Activated CD4-positive, CD25-positive, alpha-beta regulatory T cell treated with anti-CD3 and anti-CD28 coated beads, Interleukin-2, amount 50 U/mL, for 72 hours (primary cell): ENCODE measurements at regions not wholly inside any gene's neighbourhood (a gene's known extent, or its start where the extent isn't known, plus 50 kb on each side); places are given as distances from the start of the nearest gene placed in this dataset.

Experiments used
- DNase-seq: peaks from one replicate; pipeline ENCODE4 v3.0.0; 2021

DNA sequence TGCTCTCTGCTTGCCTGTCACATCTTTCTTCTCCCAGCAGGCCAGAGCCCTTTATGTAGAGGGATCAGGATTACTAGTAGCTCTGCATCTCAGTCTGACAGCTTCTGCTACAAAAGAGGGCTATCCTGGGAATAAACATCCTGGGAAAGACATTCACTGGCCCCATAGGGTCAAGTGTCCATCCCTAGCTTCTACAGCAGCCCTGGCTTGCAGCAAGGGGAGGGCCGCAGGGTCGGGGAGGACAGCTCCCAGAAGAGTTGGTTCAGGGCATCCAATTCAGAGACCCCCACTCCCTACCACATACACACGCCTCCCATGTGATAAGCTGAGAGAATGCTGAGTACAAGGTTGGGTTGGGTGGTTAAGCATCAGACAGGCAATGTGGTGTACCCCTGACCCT is 154.1 kb upstream of the PDE10A start:
- DNase-seq, result no peak

DNA sequence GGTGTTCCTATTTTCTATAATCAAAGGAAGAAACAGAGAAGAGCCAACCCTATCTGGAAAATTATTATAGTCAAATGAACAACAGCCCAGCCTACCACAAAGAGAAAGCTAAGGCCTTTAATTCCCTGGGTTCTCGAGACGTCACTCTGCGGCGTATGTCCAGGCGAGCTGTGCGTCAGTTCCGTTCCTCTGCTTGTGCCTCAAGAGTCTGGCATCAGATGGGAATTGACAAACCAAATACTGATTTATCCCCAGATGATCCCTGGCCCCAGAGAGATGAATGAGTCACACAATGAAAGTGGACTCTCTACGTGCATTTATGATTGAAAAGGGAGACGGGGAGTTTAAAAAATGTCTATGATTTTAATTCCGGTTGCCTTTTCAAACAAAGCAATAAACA is 151.6 kb upstream of the PDE10A start:
- no peak for DNase-seq

DNA sequence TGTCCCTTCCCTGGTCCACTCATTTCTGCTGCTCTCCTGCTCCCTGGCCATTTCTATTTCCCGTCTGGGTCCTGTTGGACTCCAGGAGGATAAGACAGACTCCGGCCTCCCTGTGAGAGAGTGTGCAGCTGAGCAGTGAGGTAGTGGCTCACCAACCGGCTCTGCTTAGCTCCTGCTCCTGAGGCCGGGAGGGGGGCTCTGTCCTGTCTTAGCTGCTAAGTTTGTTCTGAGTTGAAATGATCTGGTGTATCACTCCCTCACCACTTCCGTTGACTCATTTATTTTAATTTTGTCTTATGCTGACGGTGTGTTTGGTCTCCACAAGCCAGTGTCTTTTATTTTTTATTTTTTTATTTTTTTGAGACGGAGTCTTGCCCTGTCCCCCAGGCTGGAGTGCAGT is 148.5 kb upstream of the PDE10A start:
- DNase-seq, result no peak

DNA sequence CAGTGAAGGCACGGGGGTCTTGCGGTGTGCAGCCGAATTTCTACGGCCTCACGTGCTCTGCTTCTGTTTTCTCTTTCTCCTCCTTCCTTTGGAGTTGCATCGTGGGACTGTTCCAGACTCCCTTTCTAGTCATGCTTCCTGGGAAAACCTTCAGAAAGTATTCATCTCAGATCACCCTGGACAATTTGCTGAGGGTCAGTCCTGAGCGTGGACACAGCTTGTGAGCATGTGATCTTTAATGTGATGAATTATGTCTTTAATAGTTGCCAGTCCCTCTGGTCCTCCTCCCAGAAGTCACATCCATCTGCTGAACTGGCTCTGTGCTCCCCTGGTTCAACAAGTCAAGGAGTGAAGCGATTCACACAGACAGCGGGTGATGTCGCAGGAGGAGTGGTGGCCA is 145.0 kb upstream of the PDE10A start:
- no peak for DNase-seq

DNA sequence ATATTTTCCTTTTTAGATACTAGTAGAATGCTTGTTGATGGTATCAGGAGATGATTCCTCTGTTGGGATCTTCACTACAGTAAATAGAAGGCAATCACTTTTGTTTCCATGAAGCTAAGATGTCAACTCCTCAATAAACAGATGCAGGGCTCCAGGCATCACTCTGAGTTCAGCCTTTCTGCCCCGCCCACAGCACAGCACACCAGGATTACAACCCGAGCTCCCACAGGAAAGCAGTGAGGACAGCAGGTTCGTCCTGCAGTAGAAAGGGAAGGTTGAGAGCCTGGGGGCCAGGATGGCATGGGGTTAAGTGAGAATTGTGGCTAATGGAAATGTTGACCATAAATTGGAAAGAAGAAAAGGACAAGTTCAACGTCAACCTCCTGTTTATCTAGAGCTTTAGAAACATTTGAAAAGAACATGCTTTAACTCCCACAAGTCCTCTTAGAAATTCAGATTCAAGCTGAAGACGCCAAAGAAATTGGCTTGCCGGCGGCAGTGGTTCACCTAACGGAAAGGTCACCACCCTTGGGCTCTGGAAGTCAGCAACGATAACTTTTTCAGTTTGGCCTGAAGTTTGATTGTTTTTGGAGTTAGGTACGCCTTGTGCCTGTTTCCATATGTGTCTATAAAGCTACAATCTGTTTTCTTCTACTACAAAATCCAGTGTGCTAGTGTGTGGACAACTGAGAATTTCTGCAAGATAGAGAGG is 144.4 kb upstream of the PDE10A start:
- no peak for DNase-seq

DNA sequence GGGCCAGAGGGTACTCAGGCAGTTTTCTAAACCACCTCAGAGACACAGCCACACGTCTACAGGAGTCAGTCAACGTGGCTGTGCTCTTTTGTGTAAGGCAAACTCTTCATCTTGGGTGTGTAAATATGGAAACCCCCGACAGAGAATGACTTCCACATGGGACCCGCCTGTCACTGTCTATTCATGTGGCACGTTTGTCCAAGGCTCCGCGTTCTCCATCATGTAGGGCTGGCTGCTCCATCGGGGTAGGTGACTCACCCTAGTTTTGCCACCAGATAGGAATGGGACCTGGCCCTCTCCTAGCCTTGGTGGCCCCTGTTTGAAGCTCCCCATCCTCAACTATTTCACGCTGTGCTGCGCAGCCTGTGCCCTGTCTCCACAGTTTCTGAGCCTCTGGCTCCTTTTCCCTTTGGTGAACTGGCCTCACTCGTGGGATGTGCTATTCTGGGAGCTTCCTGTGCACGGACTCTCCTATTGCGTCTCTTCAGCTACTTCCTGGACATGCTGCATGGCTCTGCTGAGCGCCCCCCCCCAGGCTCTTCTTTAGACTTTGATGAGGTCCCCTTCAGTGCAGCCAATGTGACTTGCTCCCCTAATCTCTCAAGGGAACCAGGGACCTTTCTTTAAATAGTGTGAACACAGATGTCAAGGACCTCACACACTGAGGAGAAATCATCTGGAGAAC is 143.2 kb upstream of the PDE10A start:
- DNase-seq, result no peak

DNA sequence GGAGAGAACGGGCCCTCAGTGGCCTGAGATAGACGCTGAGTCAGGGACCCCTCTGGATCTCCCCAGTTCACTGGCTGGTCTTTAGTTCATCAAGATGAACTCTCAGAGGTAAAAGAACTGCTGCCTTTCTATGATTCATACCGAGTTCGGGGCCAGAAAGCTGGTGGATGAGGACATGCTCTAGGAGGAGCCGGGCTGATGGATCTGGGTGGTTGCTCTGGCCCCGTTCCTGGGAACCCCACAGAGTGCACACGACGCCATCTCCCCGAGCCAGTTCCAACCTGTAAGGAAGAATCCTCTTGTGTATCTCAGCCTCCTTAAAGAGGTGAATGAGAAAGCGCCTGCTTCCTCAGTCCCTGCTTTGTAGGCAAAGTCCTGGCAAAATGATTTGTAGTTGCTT is 142.6 kb upstream of the PDE10A start:
- no peak for DNase-seq

DNA sequence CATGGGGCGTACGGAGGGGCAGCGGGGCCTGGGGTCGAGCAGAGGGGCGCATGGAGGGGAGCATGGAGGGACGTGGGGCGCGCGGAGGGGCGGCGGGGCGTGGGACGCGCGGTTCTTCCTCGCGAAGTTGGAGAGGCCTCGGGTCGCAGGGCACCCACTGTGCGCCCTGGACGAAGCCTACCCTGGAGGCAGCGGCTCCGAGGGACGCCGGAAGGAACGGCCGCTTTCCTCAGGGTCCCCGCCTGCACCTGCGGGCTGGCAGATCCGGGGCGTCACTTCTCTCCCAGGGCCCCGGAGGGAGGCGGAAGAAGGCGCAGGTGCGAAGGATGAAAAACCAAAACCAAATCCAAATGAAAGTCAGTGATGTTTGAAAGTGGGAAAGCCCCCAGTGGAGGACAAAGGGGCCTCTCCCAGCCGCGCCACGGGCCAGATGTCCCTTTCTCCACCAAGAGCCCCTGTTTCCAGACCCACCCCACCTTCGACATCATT is 142.1 kb upstream of the PDE10A start:
- DNase-seq, result no peak

DNA sequence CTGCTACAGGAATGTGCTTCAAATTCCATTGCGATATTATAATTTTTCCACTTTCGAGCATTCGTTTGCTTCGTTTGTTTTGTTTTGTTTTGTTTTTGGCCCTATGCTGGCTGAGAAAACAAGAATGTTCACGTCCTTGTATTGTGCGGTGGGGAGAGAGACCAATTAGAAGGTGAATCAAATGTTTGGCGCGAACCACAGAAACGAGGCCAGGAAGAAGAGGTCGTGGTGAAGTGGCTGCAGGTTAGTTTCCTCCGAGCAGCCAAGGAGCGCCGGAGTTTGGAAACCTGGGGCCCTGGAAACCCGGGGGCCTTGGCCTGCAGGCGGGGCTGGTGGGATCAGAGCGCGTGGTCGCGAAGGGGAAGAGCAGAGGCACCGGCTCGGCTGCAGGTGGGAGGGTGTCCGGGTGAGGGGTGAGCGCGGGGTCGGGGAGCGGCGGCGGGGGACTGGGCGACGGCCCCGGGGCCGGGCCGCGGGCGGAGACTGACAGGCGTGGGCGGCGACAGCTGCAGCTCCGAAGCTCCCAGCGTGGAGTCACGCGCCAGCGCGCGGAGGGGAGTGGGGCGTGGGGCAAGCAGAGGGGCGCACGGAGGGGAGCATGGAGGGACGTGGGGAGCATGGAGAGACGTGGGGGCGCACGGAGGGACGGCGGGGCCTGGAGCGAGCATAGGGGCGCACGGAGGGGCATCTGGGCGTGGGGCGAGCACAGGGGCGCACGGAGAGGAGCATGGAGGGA is 141.5 kb upstream of the PDE10A start:
- no peak for DNase-seq

DNA sequence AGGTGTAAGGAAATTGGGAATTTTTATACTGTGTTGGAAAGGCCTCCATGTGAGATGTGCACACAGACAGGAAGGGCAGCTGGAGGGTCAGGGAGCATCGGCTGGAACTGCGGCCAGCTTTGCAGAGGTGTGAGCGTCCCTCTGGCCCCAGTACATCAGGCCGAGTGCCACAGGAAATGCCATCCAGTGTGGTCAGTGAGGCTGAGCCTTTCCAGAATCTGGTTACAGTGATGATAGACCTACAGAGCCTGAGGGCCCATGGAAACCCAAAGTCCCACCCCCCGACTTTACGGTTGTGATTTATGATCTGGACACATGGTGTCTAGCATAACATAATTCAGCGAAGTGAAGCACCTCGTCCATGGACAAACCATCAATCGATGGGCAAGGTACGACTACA is 137.3 kb upstream of the PDE10A start:
- DNase-seq, result no peak

DNA sequence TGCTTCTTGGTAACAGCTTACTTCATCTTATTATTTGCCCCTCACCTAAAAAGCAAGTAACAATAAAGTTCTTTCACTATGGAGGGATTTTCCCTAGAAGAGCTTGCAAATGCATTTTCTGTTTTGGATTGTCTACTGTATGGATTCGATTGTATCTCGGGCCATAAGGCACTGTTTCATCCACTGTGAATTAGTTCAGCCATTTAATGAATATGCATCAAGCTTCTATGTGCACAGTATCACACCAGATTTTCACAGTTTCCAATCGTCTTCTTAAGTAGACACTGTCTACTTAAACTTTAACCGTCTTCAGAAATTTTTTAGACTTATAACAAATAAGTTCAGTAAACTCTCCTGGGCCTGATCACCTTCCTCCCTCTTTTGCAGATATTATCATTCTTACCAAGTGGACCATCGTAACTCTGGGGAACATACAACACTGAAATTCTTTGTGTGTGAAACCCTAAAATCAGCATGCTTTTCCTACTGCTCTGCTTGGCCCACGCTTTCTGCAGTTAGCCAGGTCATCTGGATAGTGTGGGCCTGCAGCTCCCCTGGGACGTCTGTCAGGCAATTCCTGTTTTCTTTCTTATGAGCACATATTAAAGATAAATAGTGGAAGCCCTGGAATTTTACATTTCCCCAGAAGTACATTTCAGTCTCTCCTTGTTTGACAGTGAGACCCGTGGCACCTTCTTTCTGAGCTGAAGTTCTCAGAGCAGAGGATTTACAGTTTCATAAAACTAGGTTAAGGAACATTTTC is 136.5 kb upstream of the PDE10A start:
- DNase-seq, result no peak

DNA sequence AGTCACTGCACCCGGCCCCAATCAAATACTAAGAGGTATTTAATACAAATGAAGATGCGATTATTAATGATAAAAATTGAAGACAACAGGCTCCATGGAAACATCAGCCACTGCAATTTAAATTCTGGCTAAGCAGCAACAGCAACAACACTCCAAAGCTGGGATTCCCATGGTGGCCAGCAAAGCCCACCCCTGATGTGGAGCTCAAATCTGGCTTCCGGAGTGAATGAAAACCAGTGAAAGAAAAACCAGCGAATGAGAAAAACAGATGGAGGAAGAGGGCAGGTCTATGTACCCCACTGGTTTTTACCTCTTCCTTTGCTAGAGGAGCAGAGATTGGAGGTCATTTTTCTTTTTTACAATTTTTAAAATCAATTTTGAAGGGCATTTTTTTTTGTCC is 135.9 kb upstream of the PDE10A start:
- DNase-seq, result no peak

DNA sequence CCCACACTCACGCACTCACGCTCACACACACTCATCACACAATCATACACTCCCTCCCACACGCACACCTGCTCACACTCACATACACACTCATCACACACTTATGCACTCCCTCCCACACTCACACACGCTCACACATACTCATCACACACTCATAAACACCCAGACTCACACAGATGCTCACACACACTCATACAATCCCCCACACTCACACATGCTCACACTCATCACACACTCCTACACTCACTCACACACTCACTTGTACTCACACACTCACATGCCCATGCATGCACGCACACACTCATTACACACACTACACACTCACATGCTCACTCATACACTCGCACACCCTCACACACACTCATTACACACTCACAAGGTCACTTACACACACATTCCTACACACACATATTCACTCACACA is 131.1 kb upstream of the PDE10A start:
- no peak for DNase-seq

DNA sequence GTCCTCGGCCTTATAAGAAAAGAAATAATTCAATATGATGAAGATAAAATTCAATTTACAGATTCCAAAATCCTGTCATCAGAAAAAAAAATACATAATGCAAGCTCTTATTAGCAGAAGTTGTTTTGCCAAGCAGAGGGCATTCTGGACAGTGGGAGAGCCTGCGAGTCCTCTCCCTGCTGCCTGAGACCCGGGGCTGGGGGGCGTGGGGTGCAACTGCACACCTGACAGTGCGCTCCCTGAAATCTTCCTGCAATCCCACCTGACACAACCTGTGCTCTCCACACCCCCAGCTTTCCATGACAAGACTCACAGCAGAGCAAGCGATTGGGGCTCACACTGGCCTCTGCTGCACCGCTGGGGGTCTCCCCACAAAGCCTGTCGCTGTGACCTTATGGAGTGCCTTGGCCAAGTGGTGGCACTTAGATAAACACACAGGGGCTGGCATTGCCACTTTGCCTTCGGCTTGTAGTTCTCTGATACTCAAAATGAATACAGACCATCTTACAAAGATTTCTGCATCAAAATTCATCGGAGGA is 130.3 kb upstream of the PDE10A start:
- DNase-seq, result no peak

DNA sequence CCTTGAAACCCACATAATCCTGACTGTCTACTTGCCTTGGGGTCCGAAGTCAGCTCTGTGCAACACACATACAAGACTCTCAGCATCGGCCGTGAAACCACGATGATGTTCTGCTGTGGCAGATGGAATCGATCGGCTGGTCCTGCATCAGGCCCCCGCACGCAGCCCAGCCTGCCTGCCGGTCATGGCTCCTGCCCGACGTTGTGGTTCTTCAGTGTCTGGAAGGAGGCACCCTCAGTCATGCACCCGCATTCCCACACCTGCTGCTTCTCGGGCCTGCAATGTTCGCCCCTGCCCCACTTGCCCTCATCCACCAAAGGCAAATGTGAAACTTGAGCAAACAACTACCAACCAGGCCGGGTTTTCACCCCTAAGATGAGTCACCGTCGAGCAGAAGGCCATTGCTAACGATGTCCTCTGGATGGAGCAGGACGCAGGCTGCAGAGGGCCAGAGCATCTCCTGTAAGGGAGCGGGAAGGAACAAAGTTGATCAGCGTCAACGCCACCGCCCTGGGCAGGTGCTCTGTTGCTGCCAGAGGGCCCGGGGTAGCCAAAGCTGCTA is 128.9 kb upstream of the PDE10A start:
- DNase-seq, result no peak

DNA sequence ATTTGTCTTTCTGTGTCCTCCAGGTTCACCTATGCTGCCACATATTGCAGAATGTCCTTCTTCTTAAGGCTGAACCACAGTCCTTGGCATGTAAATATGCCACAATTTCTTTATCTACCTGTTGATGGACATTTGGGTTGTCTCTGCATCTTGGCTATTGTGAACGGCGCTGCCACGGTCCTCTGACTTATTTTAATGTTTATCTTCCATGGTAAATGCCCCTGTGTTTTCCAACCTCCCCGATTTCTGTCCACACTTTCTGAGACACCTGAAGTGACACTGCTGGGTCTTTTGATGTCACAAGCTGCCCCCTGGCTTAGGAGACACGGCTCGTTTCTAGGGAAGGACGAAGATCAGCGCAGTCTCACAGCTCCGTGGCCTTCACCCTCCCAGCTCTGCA is 128.3 kb upstream of the PDE10A start:
- no peak for DNase-seq

DNA sequence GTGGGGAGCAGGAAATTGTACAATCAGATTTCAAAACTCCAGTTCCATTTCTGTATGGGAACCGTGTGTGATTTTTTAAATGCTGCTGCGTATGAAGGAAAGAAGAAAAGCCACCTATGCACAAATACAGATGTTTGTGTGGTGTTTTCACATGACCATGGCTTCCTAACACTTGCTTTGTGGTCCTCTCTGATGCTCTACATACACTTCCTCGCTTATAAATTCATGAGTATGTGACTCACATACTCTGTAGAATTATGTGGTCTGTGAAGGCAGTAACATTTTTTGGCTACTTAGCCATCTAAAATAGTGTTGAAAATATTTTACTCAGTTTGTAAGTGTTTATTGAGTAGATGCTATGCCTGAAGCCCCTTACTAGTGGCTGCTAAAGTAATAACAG is 119.8 kb upstream of the PDE10A start:
- DNase-seq, result no peak

DNA sequence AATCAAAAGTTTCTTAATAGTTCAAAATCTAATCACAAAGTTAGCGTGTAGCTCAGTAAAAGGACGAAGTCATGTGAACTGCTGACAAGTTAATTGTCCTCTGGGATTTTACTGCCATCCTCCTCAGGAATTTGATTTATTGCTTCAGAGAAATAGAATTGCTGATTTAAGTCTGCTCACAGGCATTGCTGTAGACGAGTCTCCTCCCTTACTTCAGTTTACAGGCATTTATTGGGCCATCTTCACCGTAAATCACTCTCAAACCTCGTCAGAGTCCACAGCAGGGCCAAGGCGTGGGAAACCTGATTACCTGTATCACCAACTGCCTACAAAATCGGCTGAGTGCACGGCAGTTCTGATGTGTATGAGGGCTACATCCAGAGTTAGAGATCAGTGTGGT is 119.1 kb upstream of the PDE10A start:
- DNase-seq, result no peak

DNA sequence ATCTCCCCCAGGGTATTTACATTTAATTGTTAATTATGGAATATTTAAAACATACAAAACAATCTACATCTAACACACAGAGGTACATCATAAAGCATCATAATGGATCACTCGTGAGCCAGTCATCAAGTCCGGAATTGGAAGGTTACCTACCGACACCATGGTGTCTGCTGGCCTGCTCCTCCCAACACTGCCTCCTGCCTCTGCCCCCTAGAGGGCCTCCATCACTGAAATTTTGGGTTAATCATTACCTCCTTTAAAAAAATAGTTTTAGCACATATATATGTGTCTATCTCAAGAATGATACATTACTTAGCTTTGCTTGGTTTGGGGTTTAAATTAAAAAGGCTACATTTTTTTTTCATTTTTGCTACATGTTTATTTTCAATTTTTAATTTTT is 114.6 kb upstream of the PDE10A start:
- no peak for DNase-seq

DNA sequence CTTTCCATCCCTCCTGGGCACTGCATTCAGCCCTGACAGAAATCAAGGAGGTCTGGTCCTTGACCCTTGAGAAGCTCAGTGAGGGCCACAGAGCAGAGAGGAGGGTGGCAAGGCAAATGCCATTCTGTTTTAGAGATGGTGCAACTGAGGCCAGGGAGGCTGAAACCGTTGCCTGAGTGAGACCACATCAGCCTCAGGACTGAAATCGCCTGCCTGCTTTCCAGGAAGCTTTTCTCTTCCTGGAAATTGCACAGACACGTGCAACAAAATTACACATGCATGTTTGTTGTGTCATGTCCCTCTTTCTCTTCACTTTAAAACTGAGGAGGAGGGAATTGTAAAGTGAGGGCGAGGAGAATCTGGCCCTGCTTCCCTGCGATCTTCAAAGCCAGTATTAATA is 113.7 kb upstream of the PDE10A start:
- DNase-seq, result no peak

DNA sequence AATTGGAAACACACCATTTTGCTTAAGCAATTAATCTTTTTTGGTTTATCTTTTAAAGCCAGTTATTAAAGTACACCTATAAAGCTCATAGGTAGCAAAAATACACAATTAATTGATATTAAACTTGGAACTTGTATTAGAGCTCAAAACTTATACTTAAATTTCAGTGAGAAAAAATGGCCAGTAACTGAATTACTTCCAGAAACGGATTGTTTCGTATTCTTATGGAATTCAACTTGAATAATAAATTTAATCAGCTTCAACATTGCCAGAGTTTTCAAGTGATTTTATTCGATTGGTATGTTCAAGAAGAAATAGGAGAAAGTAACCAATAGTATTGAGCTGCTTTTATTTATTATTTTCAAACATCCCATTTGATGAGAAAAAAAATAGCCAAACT is 112.7 kb upstream of the PDE10A start:
- no peak for DNase-seq

DNA sequence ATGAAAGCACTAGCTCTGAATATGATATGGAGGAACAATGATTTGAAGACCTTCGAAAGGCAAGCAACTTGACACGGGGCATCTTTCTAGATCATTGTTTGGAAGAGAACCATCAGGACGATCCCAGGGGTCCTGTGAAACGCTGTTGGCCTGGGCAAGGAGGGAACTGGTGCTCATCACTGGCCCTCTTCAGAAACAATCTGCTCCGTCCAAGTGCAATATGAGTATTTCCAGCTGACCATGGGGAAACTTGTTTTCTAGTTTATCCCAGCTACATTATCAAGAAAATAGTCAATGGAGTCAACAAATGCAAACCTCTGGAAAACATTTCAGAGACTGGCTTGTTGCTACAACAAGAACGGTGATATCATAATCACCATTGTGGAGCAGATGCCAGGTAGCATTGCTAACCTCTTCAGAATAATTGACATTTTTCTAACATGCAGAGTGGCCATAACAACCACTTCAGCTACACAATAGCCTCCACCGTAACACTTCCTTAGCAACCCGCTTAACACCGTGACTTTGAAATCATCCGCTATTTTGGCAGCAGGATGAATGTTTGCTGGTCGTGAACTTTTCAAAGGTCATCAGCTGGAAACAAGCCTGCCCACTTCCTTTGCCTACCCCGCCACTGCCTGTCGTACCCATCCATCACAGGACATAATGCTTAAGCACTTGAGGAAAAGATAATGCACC is 112.0 kb upstream of the PDE10A start:
- no peak for DNase-seq
